ENCODE measurements at regions not wholly inside any gene's neighbourhood (a gene's known extent, or its start where the extent isn't known, plus 50 kb on each side); places are given as distances from the start of the nearest gene placed in this dataset.

DNA sequence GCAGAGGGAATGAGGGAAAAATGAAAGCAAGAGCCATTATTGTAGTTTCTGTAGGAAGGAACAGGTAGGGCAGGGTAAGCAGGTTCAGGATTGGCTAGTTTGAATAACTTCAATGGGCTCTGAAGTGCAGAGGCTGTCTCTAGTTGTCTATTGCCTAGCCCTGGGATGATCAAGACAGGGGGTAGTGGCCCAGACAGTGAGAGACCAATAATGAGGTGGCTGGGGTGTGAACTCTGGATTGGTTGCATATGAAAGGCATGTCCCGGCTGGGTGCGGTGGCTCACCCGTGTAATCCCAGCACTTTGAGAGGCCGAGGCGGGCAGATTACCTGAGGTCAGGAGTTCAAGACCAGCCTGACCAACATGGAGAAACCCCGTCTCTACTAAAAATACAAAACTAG lies 67.5 kb upstream of the SLC38A11 start:
- no peak for DNase-seq (ENCODE audit: low spot score)
- Histone ChIP-seq H3K4me1 (ENCODE audit: control insufficient read depth in 4 of 4, insufficient read depth in 4 of 4, low read length in 3 of 4) (no peaks in the 10 kb centered on the region), H3K27me3 (ENCODE audit: control insufficient read depth in 4 of 4, insufficient read depth in 4 of 4, low read length in 3 of 4) (no peaks in the 10 kb centered on the region), H3K9me3 (ENCODE audit: control insufficient read depth in 4 of 4, low read length in 3 of 4) (no peaks in the 10 kb centered on the region), H3K9ac (ENCODE audit: low read depth in 1 of 2, low read length in 2 of 2) (no peak overlapping the region), H3K4me3 (ENCODE audit: low read depth in 1 of 3, low read length in 3 of 3) (no peak overlapping the region), H3K27ac (ENCODE audit: low read depth in 1 of 2, low read length in 2 of 2) (no peak overlapping the region), H3K36me3 (ENCODE audit: control insufficient read depth in 4 of 4, insufficient read depth in 3 of 4, low read depth in 1 of 4, low read length in 3 of 4) (no peaks in the 10 kb centered on the region)
- TF ChIP-seq SP1 (IDR thresholded peaks at IDR 0.05) (no peak), RXRA (IDR thresholded peaks at IDR 0.05) (no peak), NR2F2 (IDR thresholded peaks at IDR 0.05) (no peak), GABPA (IDR thresholded peaks at IDR 0.05 in 1 of 2, conservative IDR thresholded peaks at IDR 0.05 in 1 of 2) (no peak), FOXA1 (IDR thresholded peaks at IDR 0.05) (no peak), YY1 (IDR thresholded peaks at IDR 0.05) (no peak), HNF4G (IDR thresholded peaks at IDR 0.05) (no peak), JUND (IDR thresholded peaks at IDR 0.05) (no peak)
- TF ChIP-seq, protein P1, sequence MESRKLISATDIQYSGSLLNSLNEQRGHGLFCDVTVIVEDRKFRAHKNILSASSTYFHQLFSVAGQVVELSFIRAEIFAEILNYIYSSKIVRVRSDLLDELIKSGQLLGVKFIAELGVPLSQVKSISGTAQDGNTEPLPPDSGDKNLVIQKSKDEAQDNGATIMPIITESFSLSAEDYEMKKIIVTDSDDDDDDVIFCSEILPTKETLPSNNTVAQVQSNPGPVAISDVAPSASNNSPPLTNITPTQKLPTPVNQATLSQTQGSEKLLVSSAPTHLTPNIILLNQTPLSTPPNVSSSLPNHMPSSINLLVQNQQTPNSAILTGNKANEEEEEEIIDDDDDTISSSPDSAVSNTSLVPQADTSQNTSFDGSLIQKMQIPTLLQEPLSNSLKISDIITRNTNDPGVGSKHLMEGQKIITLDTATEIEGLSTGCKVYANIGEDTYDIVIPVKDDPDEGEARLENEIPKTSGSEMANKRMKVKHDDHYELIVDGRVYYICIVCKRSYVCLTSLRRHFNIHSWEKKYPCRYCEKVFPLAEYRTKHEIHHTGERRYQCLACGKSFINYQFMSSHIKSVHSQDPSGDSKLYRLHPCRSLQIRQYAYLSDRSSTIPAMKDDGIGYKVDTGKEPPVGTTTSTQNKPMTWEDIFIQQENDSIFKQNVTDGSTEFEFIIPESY (IDR thresholded peaks at IDR 0.05), result no peak
- TF ChIP-seq, protein P2, sequence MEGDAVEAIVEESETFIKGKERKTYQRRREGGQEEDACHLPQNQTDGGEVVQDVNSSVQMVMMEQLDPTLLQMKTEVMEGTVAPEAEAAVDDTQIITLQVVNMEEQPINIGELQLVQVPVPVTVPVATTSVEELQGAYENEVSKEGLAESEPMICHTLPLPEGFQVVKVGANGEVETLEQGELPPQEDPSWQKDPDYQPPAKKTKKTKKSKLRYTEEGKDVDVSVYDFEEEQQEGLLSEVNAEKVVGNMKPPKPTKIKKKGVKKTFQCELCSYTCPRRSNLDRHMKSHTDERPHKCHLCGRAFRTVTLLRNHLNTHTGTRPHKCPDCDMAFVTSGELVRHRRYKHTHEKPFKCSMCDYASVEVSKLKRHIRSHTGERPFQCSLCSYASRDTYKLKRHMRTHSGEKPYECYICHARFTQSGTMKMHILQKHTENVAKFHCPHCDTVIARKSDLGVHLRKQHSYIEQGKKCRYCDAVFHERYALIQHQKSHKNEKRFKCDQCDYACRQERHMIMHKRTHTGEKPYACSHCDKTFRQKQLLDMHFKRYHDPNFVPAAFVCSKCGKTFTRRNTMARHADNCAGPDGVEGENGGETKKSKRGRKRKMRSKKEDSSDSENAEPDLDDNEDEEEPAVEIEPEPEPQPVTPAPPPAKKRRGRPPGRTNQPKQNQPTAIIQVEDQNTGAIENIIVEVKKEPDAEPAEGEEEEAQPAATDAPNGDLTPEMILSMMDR (IDR thresholded peaks at IDR 0.05; ENCODE audit: low read depth, low read length, missing input control), result no peak
- TF ChIP-seq, protein P3, sequence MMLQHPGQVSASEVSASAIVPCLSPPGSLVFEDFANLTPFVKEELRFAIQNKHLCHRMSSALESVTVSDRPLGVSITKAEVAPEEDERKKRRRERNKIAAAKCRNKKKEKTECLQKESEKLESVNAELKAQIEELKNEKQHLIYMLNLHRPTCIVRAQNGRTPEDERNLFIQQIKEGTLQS (IDR thresholded peaks at IDR 0.05), result no peak
- 91% methylated on average over 6 of the region's 6 CpGs for WGBS

DNA sequence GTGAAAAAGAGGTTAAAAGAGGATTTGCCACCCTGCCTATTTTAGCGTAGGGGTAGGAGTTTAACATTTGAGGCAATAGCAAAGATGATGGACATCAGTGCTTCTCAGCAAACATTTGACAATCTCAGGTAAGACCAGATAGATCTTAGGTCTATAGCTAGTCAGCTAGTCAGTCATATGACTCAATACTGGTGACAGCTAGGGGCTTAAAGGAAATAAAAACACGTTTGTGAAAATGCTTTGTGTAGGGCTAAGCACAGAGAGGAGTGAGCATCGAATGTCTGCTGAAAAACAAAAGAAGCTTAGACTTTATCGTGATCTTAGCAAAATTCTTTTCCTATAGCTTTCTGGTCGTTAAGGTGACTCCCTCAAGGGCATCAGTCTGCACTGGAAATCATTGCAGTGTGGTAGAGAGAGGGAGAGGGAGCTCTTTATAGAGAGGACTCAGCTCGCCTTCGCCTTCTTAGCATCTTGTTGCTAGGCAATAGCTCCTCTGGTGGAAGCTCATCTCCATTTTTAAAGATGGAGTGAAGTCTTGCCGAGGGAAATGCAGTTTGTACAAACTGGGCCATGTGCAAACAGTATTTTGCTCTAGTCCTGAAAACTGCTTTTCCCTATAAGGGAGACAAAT lies 62.8 kb upstream of the SLC38A11 start:
- WGBS, result 69% methylated on average over 8 of the region's 8 CpGs

More for the DNA sequence above, 62.8 kb upstream of the SLC38A11 start:
- Histone ChIP-seq H3K27ac (ENCODE audit: low read depth in 1 of 2, low read length in 2 of 2) (no peak overlapping the region), H3K36me3 (ENCODE audit: control insufficient read depth in 4 of 4, insufficient read depth in 3 of 4, low read depth in 1 of 4, low read length in 3 of 4) (no peaks in the 10 kb centered on the region), H3K4me1 (ENCODE audit: control insufficient read depth in 4 of 4, insufficient read depth in 4 of 4, low read length in 3 of 4) (peaks cover 0 to 24% (median 13%) of the 10 kb centered on the region in 4 donors), H3K4me3 (ENCODE audit: low read depth in 1 of 3, low read length in 3 of 3) (no peak overlapping the region), H3K27me3 (ENCODE audit: control insufficient read depth in 4 of 4, insufficient read depth in 4 of 4, low read length in 3 of 4) (no peaks in the 10 kb centered on the region), H3K9me3 (ENCODE audit: control insufficient read depth in 4 of 4, low read length in 3 of 4) (no peaks in the 10 kb centered on the region), H3K9ac (ENCODE audit: low read depth in 1 of 2, low read length in 2 of 2) (no peak overlapping the region)
- TF ChIP-seq, protein P4, sequence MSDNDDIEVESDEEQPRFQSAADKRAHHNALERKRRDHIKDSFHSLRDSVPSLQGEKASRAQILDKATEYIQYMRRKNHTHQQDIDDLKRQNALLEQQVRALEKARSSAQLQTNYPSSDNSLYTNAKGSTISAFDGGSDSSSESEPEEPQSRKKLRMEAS (IDR thresholded peaks at IDR 0.05), result no peak
- TF ChIP-seq HNF4G (IDR thresholded peaks at IDR 0.05) (no peak), RXRA (IDR thresholded peaks at IDR 0.05) (no peak), SP1 (IDR thresholded peaks at IDR 0.05) (no peak), FOXA1 (IDR thresholded peaks at IDR 0.05) (no peak), HNF4A (conservative IDR thresholded peaks at IDR 0.05) (no peak), NR2F2 (IDR thresholded peaks at IDR 0.05) (no peak), YY1 (IDR thresholded peaks at IDR 0.05) (no peak), FOXA2 (IDR thresholded peaks at IDR 0.05) (no peak), RAD21 (IDR thresholded peaks at IDR 0.05) (no peak), GABPA (IDR thresholded peaks at IDR 0.05 in 1 of 2, conservative IDR thresholded peaks at IDR 0.05 in 1 of 2) (no peak), TAF1 (conservative IDR thresholded peaks at IDR 0.05) (no peak), JUND (IDR thresholded peaks at IDR 0.05) (no peak), EGR1 (IDR thresholded peaks at IDR 0.05; ENCODE audit: low read depth in 2 of 2) (no peak)
- TF ChIP-seq, protein P3 (IDR thresholded peaks at IDR 0.05), result no peak
- TF ChIP-seq, protein P5, sequence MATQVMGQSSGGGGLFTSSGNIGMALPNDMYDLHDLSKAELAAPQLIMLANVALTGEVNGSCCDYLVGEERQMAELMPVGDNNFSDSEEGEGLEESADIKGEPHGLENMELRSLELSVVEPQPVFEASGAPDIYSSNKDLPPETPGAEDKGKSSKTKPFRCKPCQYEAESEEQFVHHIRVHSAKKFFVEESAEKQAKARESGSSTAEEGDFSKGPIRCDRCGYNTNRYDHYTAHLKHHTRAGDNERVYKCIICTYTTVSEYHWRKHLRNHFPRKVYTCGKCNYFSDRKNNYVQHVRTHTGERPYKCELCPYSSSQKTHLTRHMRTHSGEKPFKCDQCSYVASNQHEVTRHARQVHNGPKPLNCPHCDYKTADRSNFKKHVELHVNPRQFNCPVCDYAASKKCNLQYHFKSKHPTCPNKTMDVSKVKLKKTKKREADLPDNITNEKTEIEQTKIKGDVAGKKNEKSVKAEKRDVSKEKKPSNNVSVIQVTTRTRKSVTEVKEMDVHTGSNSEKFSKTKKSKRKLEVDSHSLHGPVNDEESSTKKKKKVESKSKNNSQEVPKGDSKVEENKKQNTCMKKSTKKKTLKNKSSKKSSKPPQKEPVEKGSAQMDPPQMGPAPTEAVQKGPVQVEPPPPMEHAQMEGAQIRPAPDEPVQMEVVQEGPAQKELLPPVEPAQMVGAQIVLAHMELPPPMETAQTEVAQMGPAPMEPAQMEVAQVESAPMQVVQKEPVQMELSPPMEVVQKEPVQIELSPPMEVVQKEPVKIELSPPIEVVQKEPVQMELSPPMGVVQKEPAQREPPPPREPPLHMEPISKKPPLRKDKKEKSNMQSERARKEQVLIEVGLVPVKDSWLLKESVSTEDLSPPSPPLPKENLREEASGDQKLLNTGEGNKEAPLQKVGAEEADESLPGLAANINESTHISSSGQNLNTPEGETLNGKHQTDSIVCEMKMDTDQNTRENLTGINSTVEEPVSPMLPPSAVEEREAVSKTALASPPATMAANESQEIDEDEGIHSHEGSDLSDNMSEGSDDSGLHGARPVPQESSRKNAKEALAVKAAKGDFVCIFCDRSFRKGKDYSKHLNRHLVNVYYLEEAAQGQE (IDR thresholded peaks at IDR 0.05), result no peak
- TF ChIP-seq, protein P1 (IDR thresholded peaks at IDR 0.05), result no peak
- TF ChIP-seq, protein P2 (IDR thresholded peaks at IDR 0.05; ENCODE audit: low read depth, low read length, missing input control), result no peak
- no peak for DNase-seq (ENCODE audit: low spot score)

Data from liver (tissue), 8 donors.